22Rv1 (cell line): ENCODE measurements at regions not wholly inside any gene's neighbourhood (a gene's known extent, or its start where the extent isn't known, plus 50 kb on each side); places are given as distances from the start of the nearest gene placed in this dataset.

Experiments used
- ZFX ChIP-seq: fragments of 450-650 bp; IDR thresholded peaks from 2 replicates; pipeline ENCODE4 v1.6.1; 2017; ENCODE audit warnings: antibody characterized with exemption, borderline replicate concordance
- TF ChIP-seq, protein P1 (sequence below): fragments of 450-650 bp; IDR thresholded peaks from 2 replicates; pipeline ENCODE4 v1.5.1; 2017; ENCODE audit warnings: mild to moderate bottlenecking

DNA sequence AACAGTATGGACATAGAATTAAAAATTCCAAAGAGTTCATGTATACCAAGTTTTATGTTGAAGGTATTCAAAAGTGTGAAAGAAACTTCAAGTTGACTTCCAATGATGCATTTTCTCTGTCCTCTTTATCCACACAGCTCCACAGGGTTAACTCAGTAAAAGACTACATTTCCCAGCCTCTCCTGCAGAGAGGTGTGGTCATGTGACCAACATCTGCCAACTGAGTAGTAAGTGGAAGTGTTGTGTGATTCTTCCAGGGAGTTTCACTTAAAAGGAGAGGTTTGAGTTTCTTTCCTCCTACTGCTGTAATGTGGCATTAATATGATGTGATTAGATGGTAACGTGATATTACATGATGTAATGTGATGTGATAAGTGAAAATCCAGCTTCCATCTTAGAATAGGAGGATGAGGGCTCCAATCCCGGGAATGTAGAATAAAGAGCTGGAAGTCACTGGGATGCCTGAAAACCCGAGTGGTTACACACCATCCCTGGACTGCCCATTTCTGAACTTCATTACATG is 280.6 kb downstream of the ARRDC4 start:
- TF ChIP-seq ZFX: no peak
- TF ChIP-seq, protein P1, sequence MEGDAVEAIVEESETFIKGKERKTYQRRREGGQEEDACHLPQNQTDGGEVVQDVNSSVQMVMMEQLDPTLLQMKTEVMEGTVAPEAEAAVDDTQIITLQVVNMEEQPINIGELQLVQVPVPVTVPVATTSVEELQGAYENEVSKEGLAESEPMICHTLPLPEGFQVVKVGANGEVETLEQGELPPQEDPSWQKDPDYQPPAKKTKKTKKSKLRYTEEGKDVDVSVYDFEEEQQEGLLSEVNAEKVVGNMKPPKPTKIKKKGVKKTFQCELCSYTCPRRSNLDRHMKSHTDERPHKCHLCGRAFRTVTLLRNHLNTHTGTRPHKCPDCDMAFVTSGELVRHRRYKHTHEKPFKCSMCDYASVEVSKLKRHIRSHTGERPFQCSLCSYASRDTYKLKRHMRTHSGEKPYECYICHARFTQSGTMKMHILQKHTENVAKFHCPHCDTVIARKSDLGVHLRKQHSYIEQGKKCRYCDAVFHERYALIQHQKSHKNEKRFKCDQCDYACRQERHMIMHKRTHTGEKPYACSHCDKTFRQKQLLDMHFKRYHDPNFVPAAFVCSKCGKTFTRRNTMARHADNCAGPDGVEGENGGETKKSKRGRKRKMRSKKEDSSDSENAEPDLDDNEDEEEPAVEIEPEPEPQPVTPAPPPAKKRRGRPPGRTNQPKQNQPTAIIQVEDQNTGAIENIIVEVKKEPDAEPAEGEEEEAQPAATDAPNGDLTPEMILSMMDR: no peak
